Breast epithelium (tissue), 3 donors: ENCODE measurements at regions not wholly inside any gene's neighbourhood (a gene's known extent, or its start where the extent isn't known, plus 50 kb on each side); places are given as distances from the start of the nearest gene placed in this dataset.
"Not testable (repeated sequence)": the region's sequence is repeated elsewhere in the genome, so short reads cannot be mapped to it uniquely, and the experiment has no call there.

Experiments used
- CTCF ChIP-seq, 3 donors: fragments of 450-650 bp; IDR thresholded peaks; one replicate each; pipeline ENCODE4 v1.5.1; 2016 to 2017; ENCODE audit warnings: antibody characterized with exemption in 3 of 3, mild to moderate bottlenecking in 3 of 3, moderate library complexity in 3 of 3
- POLR2A ChIP-seq: fragments of 450-650 bp; IDR thresholded peaks from one replicate; pipeline ENCODE4 v1.6.1; 2016; ENCODE audit warnings: antibody characterized with exemption, mild to moderate bottlenecking, moderate library complexity

- TF ChIP-seq CTCF (IDR thresholded peaks at IDR 0.05); POLR2A: not testable (repeated sequence)
These were observed 507.2 kb upstream of the ZNF608 start for GRCh38 chr5:125253634-125254033.
